ENCODE measurements at regions not wholly inside any gene's neighbourhood (a gene's known extent, or its start where the extent isn't known, plus 50 kb on each side); places are given as distances from the start of the nearest gene placed in this dataset.

DNA sequence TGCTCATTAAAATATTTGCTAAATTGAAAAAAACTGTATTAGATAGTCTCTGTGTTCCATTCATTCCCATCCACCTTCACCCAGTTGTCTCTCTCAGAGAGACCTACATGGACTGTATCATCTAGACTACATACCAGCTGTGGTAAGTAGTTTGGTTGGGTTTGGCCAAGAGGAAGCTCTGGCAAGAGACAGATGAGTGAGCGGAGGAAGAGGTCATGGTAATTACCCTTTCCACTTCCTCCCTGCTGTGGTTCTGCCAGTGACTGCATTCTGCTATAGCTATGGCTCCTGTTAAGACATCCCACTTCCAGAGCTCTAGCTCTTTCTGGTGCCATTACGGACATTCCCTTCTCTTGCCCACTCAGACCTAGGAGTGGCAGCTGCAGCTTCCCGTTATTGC is 239.0 kb upstream of the MID1 start:
- no peak overlapping the region for H2AFZ ChIP-seq (ENCODE audit: low read length)
- no peak overlapping the region for H3K4me3 ChIP-seq (ENCODE audit: low read length, poor library complexity, severe bottlenecking)
- no peaks in the 10 kb centered on the region for H3K9me2 ChIP-seq (replicated peaks; ENCODE audit: low read depth, low read length)
- TF ChIP-seq, protein P1, sequence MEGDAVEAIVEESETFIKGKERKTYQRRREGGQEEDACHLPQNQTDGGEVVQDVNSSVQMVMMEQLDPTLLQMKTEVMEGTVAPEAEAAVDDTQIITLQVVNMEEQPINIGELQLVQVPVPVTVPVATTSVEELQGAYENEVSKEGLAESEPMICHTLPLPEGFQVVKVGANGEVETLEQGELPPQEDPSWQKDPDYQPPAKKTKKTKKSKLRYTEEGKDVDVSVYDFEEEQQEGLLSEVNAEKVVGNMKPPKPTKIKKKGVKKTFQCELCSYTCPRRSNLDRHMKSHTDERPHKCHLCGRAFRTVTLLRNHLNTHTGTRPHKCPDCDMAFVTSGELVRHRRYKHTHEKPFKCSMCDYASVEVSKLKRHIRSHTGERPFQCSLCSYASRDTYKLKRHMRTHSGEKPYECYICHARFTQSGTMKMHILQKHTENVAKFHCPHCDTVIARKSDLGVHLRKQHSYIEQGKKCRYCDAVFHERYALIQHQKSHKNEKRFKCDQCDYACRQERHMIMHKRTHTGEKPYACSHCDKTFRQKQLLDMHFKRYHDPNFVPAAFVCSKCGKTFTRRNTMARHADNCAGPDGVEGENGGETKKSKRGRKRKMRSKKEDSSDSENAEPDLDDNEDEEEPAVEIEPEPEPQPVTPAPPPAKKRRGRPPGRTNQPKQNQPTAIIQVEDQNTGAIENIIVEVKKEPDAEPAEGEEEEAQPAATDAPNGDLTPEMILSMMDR (conservative IDR thresholded peaks at IDR 0.05; ENCODE audit: low read length): no peak
- no peak for TF ChIP-seq EZH2phosphoT487 (IDR thresholded peaks at IDR 0.05; ENCODE audit: borderline replicate concordance)
- no peaks in the 10 kb centered on the region for H3K9me3 ChIP-seq (ENCODE audit: insufficient read depth, low read depth, low read length)
- H3F3A ChIP-seq (ENCODE audit: low read depth): no peaks in the 10 kb centered on the region
- peaks cover 10% of the 10 kb centered on the region for H3K4me1 ChIP-seq (ENCODE audit: insufficient read depth, low read length, poor library complexity, severe bottlenecking)
- H3K36me3 ChIP-seq (ENCODE audit: insufficient read depth, low read length): no peaks in the 10 kb centered on the region
- no peaks in the 10 kb centered on the region for H3K27me3 ChIP-seq (ENCODE audit: insufficient read depth, low read length, poor library complexity, severe bottlenecking)
- H4K20me1 ChIP-seq (ENCODE audit: insufficient read depth, low read length, poor library complexity, severe bottlenecking): no peaks in the 10 kb centered on the region
- H3K79me2 ChIP-seq (ENCODE audit: insufficient read depth, low read length): no peaks in the 10 kb centered on the region
- H3K9ac ChIP-seq (ENCODE audit: low read depth, low read length, poor library complexity, severe bottlenecking): no peak overlapping the region
- H3K4me2 ChIP-seq (ENCODE audit: low read depth, low read length, poor library complexity, severe bottlenecking): peak overlapping the region; percentile 16

DNA sequence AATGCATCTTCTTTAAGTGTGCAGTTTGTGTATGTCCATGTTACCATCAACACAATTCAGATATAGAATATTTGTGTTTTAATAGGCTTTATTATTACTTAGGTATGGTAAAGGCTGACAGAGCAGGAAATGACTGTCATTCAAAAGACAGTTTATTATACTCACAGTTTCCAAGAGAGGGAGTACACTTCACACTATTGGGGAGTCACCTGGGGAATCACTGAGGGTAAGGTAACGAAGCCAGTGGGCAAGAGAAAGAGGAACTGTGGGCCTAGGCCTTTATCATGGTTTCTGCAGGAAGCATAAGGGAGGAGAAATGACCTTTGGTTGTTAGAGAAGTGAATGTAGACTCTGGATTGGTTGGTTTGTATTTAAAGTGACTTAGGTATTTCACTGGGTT is 235.1 kb upstream of the HCCS start:
- Histone ChIP-seq H4K20me1 (ENCODE audit: insufficient read depth, low read length, poor library complexity, severe bottlenecking) (no peaks in the 10 kb centered on the region), H3K9me2 (replicated peaks; ENCODE audit: low read depth, low read length) (no peaks in the 10 kb centered on the region), H3K27me3 (ENCODE audit: insufficient read depth, low read length, poor library complexity, severe bottlenecking) (no peaks in the 10 kb centered on the region), H3K36me3 (ENCODE audit: insufficient read depth, low read length) (no peaks in the 10 kb centered on the region), H3K4me3 (ENCODE audit: low read length, poor library complexity, severe bottlenecking) (no peak overlapping the region), H3F3A (ENCODE audit: low read depth) (no peaks in the 10 kb centered on the region), H3K9ac (ENCODE audit: low read depth, low read length, poor library complexity, severe bottlenecking) (no peak overlapping the region), H2AFZ (ENCODE audit: low read length) (no peak overlapping the region), H3K4me1 (ENCODE audit: insufficient read depth, low read length, poor library complexity, severe bottlenecking) (no peaks in the 10 kb centered on the region), H3K9me3 (ENCODE audit: insufficient read depth, low read depth, low read length) (no peaks in the 10 kb centered on the region), H3K79me2 (ENCODE audit: insufficient read depth, low read length) (no peaks in the 10 kb centered on the region), H3K4me2 (ENCODE audit: low read depth, low read length, poor library complexity, severe bottlenecking) (no peak overlapping the region)
- no peak for TF ChIP-seq EZH2phosphoT487 (IDR thresholded peaks at IDR 0.05; ENCODE audit: borderline replicate concordance)
- TF ChIP-seq, protein P1 (conservative IDR thresholded peaks at IDR 0.05; ENCODE audit: low read length): no peak

DNA sequence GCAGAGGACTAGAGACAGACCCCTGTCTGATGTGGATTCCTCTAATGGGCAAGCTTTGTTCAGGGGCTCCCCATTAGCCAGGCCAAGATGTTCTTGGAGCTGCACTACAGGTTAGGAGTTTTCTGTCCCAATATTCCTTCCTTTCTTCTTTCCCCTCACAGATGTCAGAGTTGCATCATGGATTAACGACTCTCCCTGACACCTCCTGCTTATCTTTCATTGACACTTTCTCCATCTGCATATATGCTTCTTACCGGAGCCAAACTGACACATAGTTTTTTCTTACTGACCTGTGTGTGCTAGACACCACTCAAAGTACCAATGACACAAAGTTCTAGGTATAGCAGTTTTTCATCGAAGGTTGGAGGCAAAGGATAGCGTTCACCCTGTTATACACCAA is 228.6 kb upstream of the HCCS start:
- Histone ChIP-seq H4K20me1 (ENCODE audit: insufficient read depth, low read length, poor library complexity, severe bottlenecking) (no peaks in the 10 kb centered on the region), H3K4me2 (ENCODE audit: low read depth, low read length, poor library complexity, severe bottlenecking) (no peak overlapping the region), H3F3A (ENCODE audit: low read depth) (no peaks in the 10 kb centered on the region), H3K9ac (ENCODE audit: low read depth, low read length, poor library complexity, severe bottlenecking) (no peak overlapping the region), H3K4me3 (ENCODE audit: low read length, poor library complexity, severe bottlenecking) (no peak overlapping the region), H3K36me3 (ENCODE audit: insufficient read depth, low read length) (no peaks in the 10 kb centered on the region), H3K4me1 (ENCODE audit: insufficient read depth, low read length, poor library complexity, severe bottlenecking) (no peaks in the 10 kb centered on the region), H2AFZ (ENCODE audit: low read length) (no peak overlapping the region), H3K9me2 (replicated peaks; ENCODE audit: low read depth, low read length) (no peaks in the 10 kb centered on the region), H3K79me2 (ENCODE audit: insufficient read depth, low read length) (no peaks in the 10 kb centered on the region), H3K9me3 (ENCODE audit: insufficient read depth, low read depth, low read length) (no peaks in the 10 kb centered on the region), H3K27me3 (ENCODE audit: insufficient read depth, low read length, poor library complexity, severe bottlenecking) (no peaks in the 10 kb centered on the region)
- TF ChIP-seq, protein P1 (conservative IDR thresholded peaks at IDR 0.05; ENCODE audit: low read length): no peak
- TF ChIP-seq EZH2phosphoT487 (IDR thresholded peaks at IDR 0.05; ENCODE audit: borderline replicate concordance): no peak
